Cardiac muscle cell (in vitro differentiated cells and primary cell): ENCODE measurements at regions not wholly inside any gene's neighbourhood (a gene's known extent, or its start where the extent isn't known, plus 50 kb on each side); places are given as distances from the start of the nearest gene placed in this dataset.

Source experiments
- DNase-seq, 2 donors: peaks; one replicate each; pipeline versions ENCODE4 v3.0.0 to v3.0.0-alpha.2; 2010 to 2017; ENCODE audit warnings: low read depth in 1 of 2, low spot score in 1 of 2
- H3K27ac ChIP-seq: fragments of 200-600 bp; sonication (generic); 2 replicates; pipeline ENCODE4 v1.5.1; 2016
- H3K27me3 ChIP-seq: fragments of 200-600 bp; sonication (generic); 2 replicates; pipeline ENCODE4 v1.6.0; 2016; ENCODE audit warnings: control low read depth
- H3K36me3 ChIP-seq: fragments of 200-600 bp; sonication (generic); 2 replicates; pipeline ENCODE4 v1.5.1; 2016; ENCODE audit warnings: control low read depth
- H3K4me1 ChIP-seq: fragments of 200-600 bp; sonication (generic); 2 replicates; pipeline ENCODE4 v1.8.1; 2017; ENCODE audit warnings: low read depth, mild to moderate bottlenecking, mixed run types
- H3K4me3 ChIP-seq: fragments of 200-600 bp; sonication (generic); 2 replicates; pipeline ENCODE4 v1.5.1; 2016; ENCODE audit warnings: mild to moderate bottlenecking
- H3K9me3 ChIP-seq: fragments of 200-600 bp; sonication (generic); 2 replicates; pipeline ENCODE4 v1.5.1; 2017; ENCODE audit warnings: low read depth, mild to moderate bottlenecking, control low read depth
- TF ChIP-seq, protein P1 (sequence below): IDR thresholded peaks from 2 replicates; pipeline ENCODE4 v1.5.1; 2012; ENCODE audit warnings: low read depth, mild to moderate bottlenecking, low read length

DNA sequence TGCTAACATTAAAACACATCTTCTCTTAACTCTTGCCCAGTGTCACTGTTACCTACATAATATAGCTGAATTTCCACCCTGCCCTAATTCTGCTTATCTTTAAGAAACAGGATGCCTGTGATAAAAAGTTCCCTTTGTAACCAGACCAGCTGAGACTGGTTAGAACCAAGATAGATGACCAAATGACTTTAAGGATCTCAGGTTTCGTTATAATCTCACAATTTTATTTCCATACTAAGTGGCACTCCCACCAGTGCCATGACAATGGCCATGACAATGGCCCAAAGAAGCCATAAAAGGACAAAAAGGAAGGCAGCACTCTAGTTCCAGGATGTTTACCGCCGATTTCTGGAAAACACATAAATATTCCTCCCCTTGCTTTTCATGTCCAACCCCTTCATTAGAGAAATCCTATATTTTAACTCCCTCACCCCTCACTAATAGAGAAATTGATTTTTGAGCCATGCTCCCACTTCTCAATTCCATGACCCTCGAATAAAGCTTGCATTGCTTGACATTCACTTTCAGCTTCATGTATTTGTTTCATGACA lies 126.1 kb downstream of the ELAPOR2 start:
- Histone ChIP-seq H3K4me1 (peaks cover 4% of the 10 kb centered on the region), H3K27ac (peak overlapping the region; percentile 22), H3K36me3 (peaks cover 17% of the 10 kb centered on the region), H3K9me3 (no peaks in the 10 kb centered on the region), H3K27me3 (no peaks in the 10 kb centered on the region), H3K4me3 (no peak overlapping the region)
- TF ChIP-seq, protein P1, sequence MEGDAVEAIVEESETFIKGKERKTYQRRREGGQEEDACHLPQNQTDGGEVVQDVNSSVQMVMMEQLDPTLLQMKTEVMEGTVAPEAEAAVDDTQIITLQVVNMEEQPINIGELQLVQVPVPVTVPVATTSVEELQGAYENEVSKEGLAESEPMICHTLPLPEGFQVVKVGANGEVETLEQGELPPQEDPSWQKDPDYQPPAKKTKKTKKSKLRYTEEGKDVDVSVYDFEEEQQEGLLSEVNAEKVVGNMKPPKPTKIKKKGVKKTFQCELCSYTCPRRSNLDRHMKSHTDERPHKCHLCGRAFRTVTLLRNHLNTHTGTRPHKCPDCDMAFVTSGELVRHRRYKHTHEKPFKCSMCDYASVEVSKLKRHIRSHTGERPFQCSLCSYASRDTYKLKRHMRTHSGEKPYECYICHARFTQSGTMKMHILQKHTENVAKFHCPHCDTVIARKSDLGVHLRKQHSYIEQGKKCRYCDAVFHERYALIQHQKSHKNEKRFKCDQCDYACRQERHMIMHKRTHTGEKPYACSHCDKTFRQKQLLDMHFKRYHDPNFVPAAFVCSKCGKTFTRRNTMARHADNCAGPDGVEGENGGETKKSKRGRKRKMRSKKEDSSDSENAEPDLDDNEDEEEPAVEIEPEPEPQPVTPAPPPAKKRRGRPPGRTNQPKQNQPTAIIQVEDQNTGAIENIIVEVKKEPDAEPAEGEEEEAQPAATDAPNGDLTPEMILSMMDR, result no peak
- no peak for DNase-seq

DNA sequence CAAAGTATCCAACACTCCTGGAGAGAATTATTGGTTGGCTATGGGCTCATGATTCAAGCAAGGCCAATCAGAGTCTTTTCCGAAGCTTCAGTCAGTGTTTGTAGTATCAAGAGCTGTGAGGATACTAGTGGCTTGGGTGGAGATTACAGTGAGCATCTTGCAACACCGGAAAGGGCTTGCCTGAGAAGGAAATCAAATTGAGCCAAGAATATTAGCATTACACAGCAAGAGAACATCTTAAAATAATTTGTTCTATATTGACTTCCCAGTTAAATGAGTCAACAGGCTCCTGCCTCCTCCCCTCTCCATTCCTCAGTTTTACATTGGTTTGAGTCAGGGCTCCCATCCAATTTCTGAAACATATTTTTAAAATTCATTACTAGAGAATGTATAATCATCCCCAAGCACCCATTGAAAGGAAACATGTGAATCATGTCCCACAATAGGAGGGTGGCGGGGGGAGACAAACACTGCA lies 127.4 kb downstream of the ELAPOR2 start:
- TF ChIP-seq, protein P1, result no peak
- H3K27ac ChIP-seq, result no peak overlapping the region
- H3K4me3 ChIP-seq, result no peak overlapping the region
- peak in 1 of 2 donors; percentile 94 for DNase-seq
- peaks cover 6% of the 10 kb centered on the region for H3K36me3 ChIP-seq
- peaks cover 4% of the 10 kb centered on the region for H3K4me1 ChIP-seq
- H3K27me3 ChIP-seq, result no peaks in the 10 kb centered on the region
- H3K9me3 ChIP-seq, result no peaks in the 10 kb centered on the region

DNA sequence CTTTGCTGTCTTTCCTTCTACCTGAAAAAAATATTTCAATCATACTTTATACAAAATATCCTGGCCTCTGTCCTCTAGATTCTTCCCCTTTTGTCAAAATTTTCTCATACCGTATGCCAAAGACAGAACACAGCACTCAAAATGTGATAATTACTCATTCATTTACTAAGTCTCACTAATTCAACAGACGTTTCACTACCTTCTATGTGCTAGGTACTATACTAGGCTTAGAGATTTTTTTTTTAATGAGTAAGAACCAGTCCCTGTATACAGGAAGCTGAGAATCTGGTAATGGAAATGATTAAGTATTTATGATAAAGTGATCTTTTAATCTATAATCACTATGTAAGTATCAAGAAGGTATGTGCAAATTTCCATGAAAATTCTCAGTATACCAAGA lies 128.0 kb downstream of the ELAPOR2 start:
- Histone ChIP-seq H3K4me1 (peaks cover 4% of the 10 kb centered on the region), H3K9me3 (no peaks in the 10 kb centered on the region), H3K36me3 (peaks cover 2% of the 10 kb centered on the region), H3K27me3 (no peaks in the 10 kb centered on the region), H3K4me3 (no peak overlapping the region), H3K27ac (no peak overlapping the region)
- TF ChIP-seq, protein P1, result no peak
- no peak for DNase-seq

DNA sequence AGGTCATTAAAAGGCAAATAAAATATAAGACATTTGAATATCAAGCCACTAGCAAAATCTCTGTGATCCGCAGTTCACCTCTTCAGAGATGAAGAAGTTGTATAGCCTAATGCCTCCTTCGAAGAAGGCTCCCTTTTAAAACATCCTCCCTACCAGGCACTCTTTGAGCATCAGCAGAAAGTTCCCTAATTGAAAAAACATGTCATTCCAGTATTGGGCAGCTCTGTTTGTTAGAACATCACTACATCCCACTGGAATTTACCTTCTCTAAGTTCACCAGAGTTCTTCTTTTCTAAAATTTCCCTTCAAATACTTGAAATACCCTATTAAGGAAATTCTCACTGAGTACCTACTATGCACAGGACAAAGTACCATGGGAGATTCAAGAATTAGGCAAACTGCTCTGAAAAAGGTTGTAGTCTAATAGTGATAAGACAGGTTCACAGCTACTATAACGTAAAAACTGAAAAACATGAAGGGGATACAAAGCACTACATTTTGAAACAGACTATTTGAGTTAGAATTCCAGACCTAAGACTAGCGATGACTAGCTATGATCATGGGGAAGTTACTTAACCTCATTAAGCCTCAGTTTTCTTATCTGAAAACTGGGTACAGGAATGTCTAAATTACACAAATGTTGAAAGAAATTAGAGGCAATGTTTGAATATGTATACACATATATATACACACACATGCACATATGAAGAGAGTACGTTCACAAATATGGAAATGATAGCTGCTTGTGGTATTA lies 128.7 kb downstream of the ELAPOR2 start:
- no peak for DNase-seq
- H3K4me1 ChIP-seq, result peaks cover 4% of the 10 kb centered on the region
- no peaks in the 10 kb centered on the region for H3K9me3 ChIP-seq
- TF ChIP-seq, protein P1, result no peak
- H3K27me3 ChIP-seq, result no peaks in the 10 kb centered on the region
- no peak overlapping the region for H3K27ac ChIP-seq
- H3K36me3 ChIP-seq, result peaks cover 9% of the 10 kb centered on the region
- no peak overlapping the region for H3K4me3 ChIP-seq

DNA sequence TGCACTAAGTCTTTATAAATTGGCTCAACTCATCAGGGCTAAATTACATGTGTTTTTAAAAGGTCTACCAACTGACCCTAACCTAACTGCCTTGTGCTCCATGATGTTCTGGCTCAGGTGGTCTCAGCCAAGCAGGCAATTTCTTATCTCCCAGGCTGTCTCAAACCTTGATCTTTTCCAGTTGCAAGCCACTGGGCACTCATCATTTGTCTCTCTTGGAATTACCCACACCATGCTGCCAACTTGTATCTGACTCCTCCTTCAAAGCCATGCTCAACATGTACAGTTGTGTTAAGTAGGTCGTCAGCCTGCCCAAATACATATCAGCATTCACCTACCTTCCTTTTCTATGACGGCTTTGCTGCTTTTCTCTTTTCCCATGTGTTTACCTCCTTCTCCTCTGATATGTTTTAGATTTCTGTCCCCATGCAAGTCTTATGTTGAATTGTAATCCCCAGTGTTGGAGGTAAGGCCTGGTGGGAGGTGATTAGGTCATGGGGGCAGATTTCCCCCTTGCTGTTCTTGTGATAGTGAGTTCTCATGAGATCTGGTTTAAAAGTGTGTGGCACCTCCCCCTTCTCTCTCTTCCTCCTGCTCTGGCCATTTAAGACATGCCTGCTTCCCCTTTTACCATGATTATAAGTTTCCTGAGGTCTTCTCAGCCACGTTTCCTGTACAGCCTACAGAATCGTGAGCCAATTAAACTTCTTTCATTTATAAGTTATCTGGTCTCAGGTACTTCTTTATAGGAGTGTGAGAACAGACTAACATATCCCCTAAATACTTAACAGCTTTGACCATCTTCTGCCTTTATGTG lies 130.0 kb downstream of the ELAPOR2 start:
- Histone ChIP-seq H3K4me3 (no peak overlapping the region), H3K9me3 (no peaks in the 10 kb centered on the region), H3K27ac (peak overlapping the region; percentile 29), H3K36me3 (peaks cover 16% of the 10 kb centered on the region), H3K4me1 (peaks cover 12% of the 10 kb centered on the region), H3K27me3 (no peaks in the 10 kb centered on the region)
- DNase-seq, result no peak
- TF ChIP-seq, protein P1, result no peak
